HEK293 (cell line): ENCODE measurements at regions not wholly inside any gene's neighbourhood (a gene's known extent, or its start where the extent isn't known, plus 50 kb on each side); places are given as distances from the start of the nearest gene placed in this dataset.
"Not testable (repeated sequence)": the region's sequence is repeated elsewhere in the genome, so short reads cannot be mapped to it uniquely, and the experiment has no call there.

ENCODE experiments used
- CTCF ChIP-seq: fragments of 450-650 bp; formaldehyde crosslinking; IDR thresholded peaks from 2 replicates; pipeline ENCODE4 v1.5.1; 2016; ENCODE audit warnings: missing biosample characterization, missing genetic modification characterization
- YY1 ChIP-seq: fragments of 450-650 bp; formaldehyde crosslinking; IDR thresholded peaks from 2 replicates; pipeline ENCODE4 v1.5.1; 2018; ENCODE audit warnings: missing biosample characterization, missing genetic modification characterization
- ZBTB11 ChIP-seq: fragments of 450-650 bp; formaldehyde crosslinking; conservative IDR thresholded peaks from 2 replicates; pipeline ENCODE4 v1.5.1; 2016; ENCODE audit warnings: low read depth, missing biosample characterization, missing genetic modification characterization
- ZNF24 ChIP-seq: fragments of 450-650 bp; formaldehyde crosslinking; IDR thresholded peaks from 2 replicates; pipeline ENCODE4 v1.5.1; 2016; ENCODE audit warnings: missing biosample characterization, missing genetic modification characterization
- ZNF660 ChIP-seq: fragments of 450-650 bp; IDR thresholded peaks from 2 replicates; pipeline ENCODE4 v1.5.1; 2018; ENCODE audit warnings: missing biosample characterization, mild to moderate bottlenecking, missing genetic modification characterization
- ZNF785 ChIP-seq: fragments of 450-650 bp; formaldehyde crosslinking; IDR thresholded peaks from 2 replicates; pipeline ENCODE4 v1.5.1; 2016; ENCODE audit warnings: missing biosample characterization, missing genetic modification characterization

- not testable (repeated sequence) for TF ChIP-seq ZNF660 (tag by site-specific recombination); CTCF (tag by site-specific recombination); YY1 (tag by site-specific recombination); ZBTB11 (tag by site-specific recombination); ZNF24; ZNF785 (tag by site-specific recombination)
Observed at GRCh38 chr9:39616480-39616879, 261.0 kb downstream of the SPATA31A1 start.
